ENCODE measurements at regions not wholly inside any gene's neighbourhood (a gene's known extent, or its start where the extent isn't known, plus 50 kb on each side); places are given as distances from the start of the nearest gene placed in this dataset.
"Not testable (repeated sequence)": the region's sequence is repeated elsewhere in the genome, so short reads cannot be mapped to it uniquely, and the experiment has no call there.

DNA sequence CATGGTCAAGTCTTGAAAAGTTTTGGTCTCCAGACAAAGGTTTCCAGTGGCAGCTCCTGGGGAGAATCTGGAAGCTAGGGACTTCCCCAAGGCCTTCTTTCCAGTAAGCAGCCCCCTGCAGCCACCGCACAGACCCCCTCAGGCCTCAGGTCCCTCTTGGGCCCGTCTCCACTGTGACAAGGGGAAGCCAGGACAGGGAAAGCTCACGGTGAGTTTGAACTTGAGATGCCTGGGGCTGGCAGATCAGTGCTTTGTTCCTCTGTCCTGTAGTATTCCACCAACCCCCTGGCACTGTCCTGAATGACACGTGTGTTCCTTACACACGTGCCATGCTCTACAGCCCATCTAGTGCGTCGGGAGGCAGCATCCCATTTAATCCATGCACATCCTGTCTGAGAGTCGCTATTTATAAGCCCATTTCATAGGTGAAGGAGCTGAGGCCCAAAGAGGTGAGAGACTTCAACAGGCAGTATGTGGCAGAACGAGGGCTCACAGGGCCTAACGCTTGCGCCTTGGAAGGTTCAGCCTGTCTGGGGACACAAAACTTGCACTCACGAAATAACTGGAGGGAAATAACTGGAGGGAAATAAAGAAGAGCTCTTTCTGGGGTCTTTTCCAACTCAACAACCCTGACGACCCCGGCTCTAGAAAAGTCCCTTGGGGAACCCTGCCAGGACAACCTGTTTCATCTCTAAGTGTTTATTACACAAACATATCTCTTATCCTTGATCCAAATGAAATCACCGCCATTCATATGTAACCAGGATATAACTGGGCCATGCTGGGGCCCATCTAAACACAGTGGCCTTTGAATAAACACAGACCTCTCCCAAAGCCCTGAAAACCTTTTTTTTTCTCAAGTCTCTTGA, 123.0 kb downstream of the BANF2 start:
- Histone ChIP-seq H3K27me3 (ENCODE audit: insufficient read depth, low read length, poor library complexity) (peaks cover 4% of the 10 kb centered on the region), H4K20me1 (ENCODE audit: insufficient read depth, low read length) (no peaks in the 10 kb centered on the region), H3K79me2 (ENCODE audit: insufficient read depth, low read length) (no peaks in the 10 kb centered on the region), H3K4me1 (ENCODE audit: insufficient read depth, low read length) (no peaks in the 10 kb centered on the region), H2AFZ (ENCODE audit: low read depth, low read length) (no peak overlapping the region), H3K36me3 (ENCODE audit: insufficient read depth, low read length) (no peaks in the 10 kb centered on the region), H3K27ac (ENCODE audit: low read length) (no peak overlapping the region), H3K9me3 (ENCODE audit: insufficient read depth, low read length, severe bottlenecking) (peaks cover 3% of the 10 kb centered on the region), H3K4me2 (ENCODE audit: insufficient read depth, low read length) (no peak overlapping the region), H3K9ac (ENCODE audit: low read depth, low read length) (no peak overlapping the region), H3K4me3 (ENCODE audit: low read depth in 1 of 2, low read length in 2 of 2) (no peak overlapping the region)
- TF ChIP-seq, protein P1, sequence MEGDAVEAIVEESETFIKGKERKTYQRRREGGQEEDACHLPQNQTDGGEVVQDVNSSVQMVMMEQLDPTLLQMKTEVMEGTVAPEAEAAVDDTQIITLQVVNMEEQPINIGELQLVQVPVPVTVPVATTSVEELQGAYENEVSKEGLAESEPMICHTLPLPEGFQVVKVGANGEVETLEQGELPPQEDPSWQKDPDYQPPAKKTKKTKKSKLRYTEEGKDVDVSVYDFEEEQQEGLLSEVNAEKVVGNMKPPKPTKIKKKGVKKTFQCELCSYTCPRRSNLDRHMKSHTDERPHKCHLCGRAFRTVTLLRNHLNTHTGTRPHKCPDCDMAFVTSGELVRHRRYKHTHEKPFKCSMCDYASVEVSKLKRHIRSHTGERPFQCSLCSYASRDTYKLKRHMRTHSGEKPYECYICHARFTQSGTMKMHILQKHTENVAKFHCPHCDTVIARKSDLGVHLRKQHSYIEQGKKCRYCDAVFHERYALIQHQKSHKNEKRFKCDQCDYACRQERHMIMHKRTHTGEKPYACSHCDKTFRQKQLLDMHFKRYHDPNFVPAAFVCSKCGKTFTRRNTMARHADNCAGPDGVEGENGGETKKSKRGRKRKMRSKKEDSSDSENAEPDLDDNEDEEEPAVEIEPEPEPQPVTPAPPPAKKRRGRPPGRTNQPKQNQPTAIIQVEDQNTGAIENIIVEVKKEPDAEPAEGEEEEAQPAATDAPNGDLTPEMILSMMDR (IDR thresholded peaks at IDR 0.05; ENCODE audit: borderline replicate concordance, extremely low read depth, low read length, poor library complexity, severe bottlenecking): no peak
- TF ChIP-seq EZH2 (IDR thresholded peaks at IDR 0.05; ENCODE audit: borderline replicate concordance, low read depth, low read length, severe bottlenecking): no peak
- DNase-seq (no peak), ATAC-seq (ENCODE audit: insufficient read depth, low read depth) (no peak)

DNA sequence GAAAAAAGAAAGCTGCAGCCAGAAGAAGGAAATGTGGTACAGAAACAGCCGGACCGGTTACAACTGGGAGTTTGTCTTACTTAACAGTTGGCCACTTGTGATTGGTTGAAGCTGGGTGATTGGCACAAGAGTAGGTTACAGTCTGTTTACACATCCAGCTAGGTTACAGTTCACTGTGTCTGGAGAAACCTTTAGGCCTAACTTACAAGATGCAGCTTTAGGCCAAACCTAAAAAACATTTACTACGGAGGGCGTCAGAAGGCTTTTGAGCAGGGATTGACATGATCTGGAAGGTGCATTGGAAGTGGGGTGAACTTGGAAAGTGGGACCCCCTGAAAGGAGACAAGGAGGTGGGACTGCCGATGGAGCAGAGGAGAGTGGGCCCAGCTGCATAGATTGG, 122.3 kb downstream of the BANF2 start:
- Histone ChIP-seq H3K36me3 (ENCODE audit: insufficient read depth, low read length) (no peaks in the 10 kb centered on the region), H3K4me3 (ENCODE audit: low read depth in 1 of 2, low read length in 2 of 2) (no peak overlapping the region), H3K27ac (ENCODE audit: low read length) (no peak overlapping the region), H3K27me3 (ENCODE audit: insufficient read depth, low read length, poor library complexity) (peaks cover 4% of the 10 kb centered on the region), H4K20me1 (ENCODE audit: insufficient read depth, low read length) (no peaks in the 10 kb centered on the region), H3K4me2 (ENCODE audit: insufficient read depth, low read length) (no peak overlapping the region), H3K9ac (ENCODE audit: low read depth, low read length) (no peak overlapping the region), H3K9me3 (ENCODE audit: insufficient read depth, low read length, severe bottlenecking) (peaks cover 3% of the 10 kb centered on the region), H3K4me1 (ENCODE audit: insufficient read depth, low read length) (no peaks in the 10 kb centered on the region), H3K79me2 (ENCODE audit: insufficient read depth, low read length) (no peaks in the 10 kb centered on the region), H2AFZ (ENCODE audit: low read depth, low read length) (no peak overlapping the region)
- ATAC-seq (ENCODE audit: insufficient read depth, low read depth) (no peak), DNase-seq (no peak)
- TF ChIP-seq EZH2 (IDR thresholded peaks at IDR 0.05; ENCODE audit: borderline replicate concordance, low read depth, low read length, severe bottlenecking): no peak
- TF ChIP-seq, protein P1 (IDR thresholded peaks at IDR 0.05; ENCODE audit: borderline replicate concordance, extremely low read depth, low read length, poor library complexity, severe bottlenecking): no peak

DNA sequence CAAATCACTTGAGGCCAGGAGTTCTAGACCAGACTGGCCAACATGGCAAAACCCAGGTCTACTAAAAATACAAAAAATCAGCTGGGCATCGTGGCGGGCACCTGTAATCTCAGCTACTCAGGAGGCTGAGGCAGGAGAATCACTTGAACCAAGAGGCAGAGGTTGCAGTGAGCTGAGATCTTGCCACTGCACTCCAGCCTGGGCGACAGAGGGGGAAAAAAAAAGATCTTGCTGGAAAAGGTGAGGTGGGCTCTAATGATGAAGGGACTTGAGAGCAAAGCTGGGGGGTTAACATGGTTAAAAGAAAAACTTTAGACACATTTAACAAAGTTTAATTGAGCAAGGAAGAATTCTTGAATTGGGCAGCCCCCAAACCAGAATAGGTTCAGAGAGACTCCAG, 121.8 kb downstream of the BANF2 start:
- H3K4me3 ChIP-seq (ENCODE audit: low read depth in 1 of 2, low read length in 2 of 2); ATAC-seq (ENCODE audit: insufficient read depth, low read depth); H3K9me3 ChIP-seq (ENCODE audit: insufficient read depth, low read length, severe bottlenecking); H3K4me2 ChIP-seq (ENCODE audit: insufficient read depth, low read length); DNase-seq; H3K79me2 ChIP-seq (ENCODE audit: insufficient read depth, low read length); H3K27ac ChIP-seq (ENCODE audit: low read length); H3K4me1 ChIP-seq (ENCODE audit: insufficient read depth, low read length); H3K27me3 ChIP-seq (ENCODE audit: insufficient read depth, low read length, poor library complexity); H3K36me3 ChIP-seq (ENCODE audit: insufficient read depth, low read length); H3K9ac ChIP-seq (ENCODE audit: low read depth, low read length); H4K20me1 ChIP-seq (ENCODE audit: insufficient read depth, low read length); H2AFZ ChIP-seq (ENCODE audit: low read depth, low read length): not testable (repeated sequence)

DNA sequence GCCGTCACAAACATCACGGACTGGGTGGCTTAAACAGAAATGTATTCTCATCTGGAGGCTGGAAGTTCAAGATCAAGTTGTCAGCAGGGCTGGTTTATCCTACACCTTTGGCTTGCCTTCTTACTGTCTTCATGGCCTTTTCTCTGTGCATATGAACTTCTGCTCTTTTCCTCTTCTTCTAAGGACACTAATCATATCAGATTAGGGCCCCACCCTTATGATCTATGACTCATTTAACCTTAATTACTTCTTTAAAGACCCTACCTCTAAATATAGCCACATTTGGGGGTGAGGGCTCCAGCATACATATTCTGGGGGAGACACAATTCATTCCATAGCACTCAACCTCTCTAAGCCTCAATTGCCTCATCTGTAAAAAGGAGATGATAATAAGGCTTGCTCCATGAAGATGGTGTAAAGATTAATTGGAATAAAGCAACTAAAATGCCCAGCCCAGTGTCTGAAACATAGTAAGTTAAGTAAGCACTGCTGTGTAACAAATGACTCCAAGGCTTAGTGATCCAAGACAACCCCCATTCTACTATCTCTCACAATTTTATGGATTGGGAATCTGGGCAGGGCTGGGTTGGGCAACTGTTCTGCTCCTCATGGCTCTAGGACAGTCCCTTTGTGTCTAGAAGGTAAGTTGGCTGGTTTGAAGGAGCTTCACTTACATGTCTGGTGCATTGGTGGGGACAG, 119.8 kb downstream of the BANF2 start:
- H2AFZ ChIP-seq (ENCODE audit: low read depth, low read length): no peak overlapping the region
- no peak for TF ChIP-seq EZH2 (IDR thresholded peaks at IDR 0.05; ENCODE audit: borderline replicate concordance, low read depth, low read length, severe bottlenecking)
- H3K4me3 ChIP-seq (ENCODE audit: low read depth in 1 of 2, low read length in 2 of 2): no peak overlapping the region
- no peak for ATAC-seq (ENCODE audit: insufficient read depth, low read depth)
- H3K36me3 ChIP-seq (ENCODE audit: insufficient read depth, low read length): no peaks in the 10 kb centered on the region
- peaks cover 4% of the 10 kb centered on the region for H3K27me3 ChIP-seq (ENCODE audit: insufficient read depth, low read length, poor library complexity)
- DNase-seq: no peak
- no peaks in the 10 kb centered on the region for H3K4me1 ChIP-seq (ENCODE audit: insufficient read depth, low read length)
- H3K4me2 ChIP-seq (ENCODE audit: insufficient read depth, low read length): no peak overlapping the region
- no peaks in the 10 kb centered on the region for H4K20me1 ChIP-seq (ENCODE audit: insufficient read depth, low read length)
- peaks cover 3% of the 10 kb centered on the region for H3K9me3 ChIP-seq (ENCODE audit: insufficient read depth, low read length, severe bottlenecking)
- no peaks in the 10 kb centered on the region for H3K79me2 ChIP-seq (ENCODE audit: insufficient read depth, low read length)
- H3K27ac ChIP-seq (ENCODE audit: low read length): no peak overlapping the region
- no peak overlapping the region for H3K9ac ChIP-seq (ENCODE audit: low read depth, low read length)

Data from DND-41 (cell line).